Kidney tubule cell (primary cell): ENCODE measurements at regions not wholly inside any gene's neighbourhood (a gene's known extent, or its start where the extent isn't known, plus 50 kb on each side); places are given as distances from the start of the nearest gene placed in this dataset.

Experiments used
- DNase-seq: peaks from one replicate; pipeline ENCODE4 v3.0.0-alpha.2; 2018; ENCODE audit warnings: low spot score

DNA sequence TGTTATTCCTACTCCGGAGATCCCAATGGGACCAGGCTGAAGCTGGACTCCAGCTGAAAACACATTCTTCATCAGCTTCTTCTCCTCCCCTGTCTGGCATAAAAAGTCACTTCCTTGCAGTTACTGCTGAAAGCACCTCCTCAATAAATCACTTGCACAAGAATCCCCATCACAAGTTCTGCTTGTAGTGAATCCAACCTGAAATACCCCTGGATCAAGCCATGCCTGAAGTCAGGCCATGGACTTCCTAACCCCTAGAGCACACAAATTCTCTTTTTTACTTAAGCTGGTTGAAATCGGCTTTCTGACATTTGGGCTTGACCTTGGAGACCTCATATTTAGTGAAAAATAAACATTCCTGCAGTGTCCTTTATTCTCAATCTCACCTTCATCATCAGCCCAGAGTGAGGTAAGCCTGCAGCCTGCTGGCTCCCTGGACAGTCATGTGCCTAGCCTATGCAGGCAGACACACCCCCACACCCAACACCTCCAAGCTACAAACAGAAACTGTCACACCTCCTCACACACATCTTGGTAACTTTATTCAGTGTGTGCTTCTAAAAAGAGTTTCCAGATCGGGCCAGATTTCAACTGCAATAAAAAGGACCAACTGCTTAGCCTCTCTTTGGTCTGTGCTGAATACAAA is 51.5 kb upstream of the PTPRT start:
- DNase-seq = no peak
